Prostate gland (tissue), 2 donors: ENCODE measurements at regions not wholly inside any gene's neighbourhood (a gene's known extent, or its start where the extent isn't known, plus 50 kb on each side); places are given as distances from the start of the nearest gene placed in this dataset.

Experiments used
- DNase-seq: peaks from one replicate; pipeline ENCODE4 v3.0.0-alpha.2; 2019; ENCODE audit warnings: low spot score
- H3K27ac ChIP-seq, 2 donors: fragments of 200-600 bp; sonication (generic); 2 replicates each; pipeline ENCODE4 v1.5.1; 2017 to 2019
- H3K27me3 ChIP-seq: fragments of 200-600 bp; sonication (generic); replicated peaks from 2 replicates; pipeline ENCODE4 v1.5.1; 2019; ENCODE audit not compliant: insufficient read depth
- H3K36me3 ChIP-seq, 2 donors: fragments of 200-600 bp; sonication (generic); 1 replicate in 1 of 2; 2 replicates in 1 of 2; pipeline versions ENCODE4 v1.5.1 to v1.8.1; 2017 to 2019
- H3K4me1 ChIP-seq: fragments of 200-600 bp; sonication (generic); replicated peaks from 2 replicates; pipeline ENCODE4 v1.5.1; 2019
- H3K4me3 ChIP-seq, 2 donors: fragments of 200-600 bp; sonication (generic); 2 replicates each; pipeline ENCODE4 v1.5.1; 2017 to 2019
- H3K9me3 ChIP-seq: fragments of 200-600 bp; sonication (generic); 2 replicates; pipeline ENCODE4 v1.5.1; 2017
- CTCF ChIP-seq, 4 experiments: fragments of 200-600 bp in 2 of 4; fragments of 450-650 bp in 2 of 4; sonication (generic) in 2 of 4; IDR thresholded peaks; 1 replicate in 3 of 4; 2 replicates in 1 of 4; pipeline ENCODE4 v1.5.1; 2016 to 2019; ENCODE audit warnings: antibody characterized with exemption in 4 of 4, mild to moderate bottlenecking in 2 of 4, moderate library complexity in 2 of 4
- POLR2A ChIP-seq: fragments of 450-650 bp; IDR thresholded peaks from one replicate; pipeline ENCODE4 v1.6.1; 2016; ENCODE audit warnings: antibody characterized with exemption, mild to moderate bottlenecking
- POLR2AphosphoS5 ChIP-seq: sonication (generic); formaldehyde crosslinking; IDR thresholded peaks from one replicate; pipeline ENCODE4 v1.6.1; 2017; ENCODE audit warnings: antibody characterized with exemption
- WGBS: methylation state at CpG from one replicate; pipeline ENCODE4 v1.1.5; 2018; 5-methylcytosine and 5-hydroxymethylcytosine counted together
- intact Hi-C: fragments of 100-400 bp; cut with DNase I; formaldehyde crosslinking; loops from one replicate; pipeline ENCODE4 v1.14.2; 2022

GRCh38 chr2:120915670-120916069 lies 180.0 kb downstream of the GLI2 start:
- H3K27ac ChIP-seq: no peak overlapping the region
- WGBS: 64% methylated on average over 3 of the region's 3 CpGs
- TF ChIP-seq CTCF (IDR thresholded peaks at IDR 0.05) (no peak), POLR2AphosphoS5 (no peak), POLR2A (no peak)
- H3K4me1 ChIP-seq: no peaks in the 10 kb centered on the region
- no peaks in the 10 kb centered on the region for H3K9me3 ChIP-seq
- H3K27me3 ChIP-seq: no peaks in the 10 kb centered on the region
- H3K36me3 ChIP-seq: no peaks in the 10 kb centered on the region
- intact Hi-C loops: no loop called here
- DNase-seq: no peak
- H3K4me3 ChIP-seq: no peak overlapping the region

GRCh38 chr2:120916446-120916845 lies 180.8 kb downstream of the GLI2 start:
- no peak for TF ChIP-seq POLR2A
- no peak for TF ChIP-seq POLR2AphosphoS5
- TF ChIP-seq CTCF (IDR thresholded peaks at IDR 0.05): no peak
- no peak overlapping the region for H3K27ac ChIP-seq
- H3K4me3 ChIP-seq: no peak overlapping the region
- no peaks in the 10 kb centered on the region for H3K4me1 ChIP-seq
- no peak for DNase-seq
- H3K27me3 ChIP-seq: no peaks in the 10 kb centered on the region
- H3K36me3 ChIP-seq: no peaks in the 10 kb centered on the region
- 97% methylated on average over 9 of the region's 9 CpGs for WGBS
- H3K9me3 ChIP-seq: no peaks in the 10 kb centered on the region
- intact Hi-C loops: no loop called here

GRCh38 chr2:120917886-120918285 lies 182.2 kb downstream of the GLI2 start:
- intact Hi-C loops: no loop called here
- no peaks in the 10 kb centered on the region for H3K27me3 ChIP-seq
- WGBS: 78% methylated on average over 4 of the region's 4 CpGs
- no peaks in the 10 kb centered on the region for H3K9me3 ChIP-seq
- H3K4me3 ChIP-seq: no peak overlapping the region
- H3K36me3 ChIP-seq: no peaks in the 10 kb centered on the region
- no peak for DNase-seq
- H3K4me1 ChIP-seq: no peaks in the 10 kb centered on the region
- TF ChIP-seq POLR2A: no peak
- no peak for TF ChIP-seq CTCF (IDR thresholded peaks at IDR 0.05)
- TF ChIP-seq POLR2AphosphoS5: no peak
- no peak overlapping the region for H3K27ac ChIP-seq

- H3K9me3 ChIP-seq: no peaks in the 10 kb centered on the region
- no peak overlapping the region for H3K27ac ChIP-seq
- intact Hi-C loops: no loop called here
- no peaks in the 10 kb centered on the region for H3K4me1 ChIP-seq
- TF ChIP-seq CTCF (IDR thresholded peaks at IDR 0.05) (no peak), POLR2A (no peak), POLR2AphosphoS5 (no peak)
- no peak for DNase-seq
- no peak overlapping the region for H3K4me3 ChIP-seq
- H3K36me3 ChIP-seq: no peaks in the 10 kb centered on the region
- WGBS: 95% methylated on average over 8 of the region's 8 CpGs
- no peaks in the 10 kb centered on the region for H3K27me3 ChIP-seq
These were observed 183.5 kb downstream of the GLI2 start for GRCh38 chr2:120919216-120919615.

GRCh38 chr2:120919771-120920453 lies 184.2 kb downstream of the GLI2 start:
- no peaks in the 10 kb centered on the region for H3K27me3 ChIP-seq
- no peak overlapping the region for H3K4me3 ChIP-seq
- no peak for TF ChIP-seq CTCF (IDR thresholded peaks at IDR 0.05)
- TF ChIP-seq POLR2A: no peak
- no peak for TF ChIP-seq POLR2AphosphoS5
- no peaks in the 10 kb centered on the region for H3K4me1 ChIP-seq
- peak overlapping the region in 1 of 2 donors; percentile 11 for H3K27ac ChIP-seq
- no peak for DNase-seq
- H3K9me3 ChIP-seq: no peaks in the 10 kb centered on the region
- intact Hi-C loops: no loop called here
- H3K36me3 ChIP-seq: no peaks in the 10 kb centered on the region
- WGBS: 75% methylated on average over 19 of the region's 19 CpGs
